OCI-LY1 (cell line): ENCODE measurements at regions not wholly inside any gene's neighbourhood (a gene's known extent, or its start where the extent isn't known, plus 50 kb on each side); places are given as distances from the start of the nearest gene placed in this dataset.

Experiments used
- H2AFZ ChIP-seq: fragments of 200-600 bp; sonication (generic), shearing (Covaris generic); 2 replicates; pipeline ENCODE4 v1.6.0; 2014; ENCODE audit warnings: antibody characterized with exemption, mild to moderate bottlenecking, low read length
- H3F3A ChIP-seq: fragments of 200-600 bp; sonication (generic), shearing (Covaris generic); 2 replicates; pipeline ENCODE4 v1.6.0; 2014; ENCODE audit warnings: mild to moderate bottlenecking, antibody characterized with exemption, low read length, moderate library complexity; ENCODE audit not compliant: insufficient read depth
- H3K27ac ChIP-seq: fragments of 200-600 bp; sonication (generic); 2 replicates; pipeline ENCODE4 v1.5.1; 2014; ENCODE audit warnings: low read length, mixed run types, mild to moderate bottlenecking, low read depth; ENCODE audit not compliant: poor library complexity, severe bottlenecking
- H3K27me3 ChIP-seq: fragments of 200-600 bp; sonication (generic); 2 replicates; pipeline ENCODE4 v1.6.0; 2014; ENCODE audit warnings: antibody characterized with exemption, mild to moderate bottlenecking, low read length, moderate library complexity; ENCODE audit not compliant: insufficient read depth
- H3K36me3 ChIP-seq: fragments of 200-600 bp; sonication (generic); 2 replicates; pipeline ENCODE4 v1.6.1; 2014; ENCODE audit warnings: mild to moderate bottlenecking, antibody characterized with exemption, low read length, moderate library complexity, mixed read lengths; ENCODE audit not compliant: insufficient read depth
- H3K4me1 ChIP-seq: fragments of 200-600 bp; sonication (generic); 2 replicates; pipeline ENCODE4 v1.5.1; 2014; ENCODE audit warnings: mild to moderate bottlenecking, low read length, moderate library complexity; ENCODE audit not compliant: insufficient read depth, severe bottlenecking
- H3K4me2 ChIP-seq: fragments of 200-600 bp; sonication (generic), shearing (Covaris generic); 2 replicates; pipeline ENCODE4 v1.6.1; 2014; ENCODE audit warnings: low read length
- H3K4me3 ChIP-seq: fragments of 200-600 bp; sonication (generic); 2 replicates; pipeline ENCODE4 v1.5.1; 2014; ENCODE audit warnings: low read length, low read depth, mild to moderate bottlenecking, mixed read lengths; ENCODE audit not compliant: poor library complexity, severe bottlenecking
- H3K79me2 ChIP-seq: fragments of 200-600 bp; shearing (Covaris generic); 2 replicates; pipeline ENCODE4 v1.6.1; 2016; ENCODE audit warnings: mixed run types, low read length, mixed read lengths; ENCODE audit not compliant: insufficient read depth
- H3K9ac ChIP-seq: fragments of 200-600 bp; sonication (generic), shearing (Covaris generic); 2 replicates; pipeline ENCODE4 v1.6.1; 2014; ENCODE audit warnings: mild to moderate bottlenecking, low read length, mixed read lengths
- H3K9me2 ChIP-seq: fragments of 200-600 bp; sonication (generic), shearing (Covaris generic); 2 replicates; pipeline ENCODE4 v1.6.1; 2014; ENCODE audit warnings: low read depth, mild to moderate bottlenecking, low read length, mixed read lengths
- H3K9me3 ChIP-seq: fragments of 200-600 bp; shearing (Covaris generic); 2 replicates; pipeline ENCODE4 v1.6.1; 2014; ENCODE audit warnings: low read length, mixed read lengths
- H4K20me1 ChIP-seq: fragments of 200-600 bp; sonication (generic), shearing (Covaris generic); 2 replicates; pipeline ENCODE4 v1.6.0; 2016; ENCODE audit warnings: mild to moderate bottlenecking, low read length; ENCODE audit not compliant: insufficient read depth
- CTCF ChIP-seq: fragments of 200-600 bp; sonication (generic), shearing (Covaris generic); IDR thresholded peaks from 2 replicates; pipeline ENCODE4 v1.5.1; 2017; ENCODE audit warnings: mild to moderate bottlenecking, antibody characterized with exemption, low read length, moderate library complexity, mixed read lengths
- EZH2 ChIP-seq: fragments of 200-600 bp; sonication (generic), shearing (Covaris generic); IDR thresholded peaks from 2 replicates; pipeline ENCODE4 v1.8.0; 2017; ENCODE audit warnings: borderline replicate concordance, mixed run types, mild to moderate bottlenecking, antibody characterized with exemption, low read length, moderate library complexity, mixed read lengths

DNA sequence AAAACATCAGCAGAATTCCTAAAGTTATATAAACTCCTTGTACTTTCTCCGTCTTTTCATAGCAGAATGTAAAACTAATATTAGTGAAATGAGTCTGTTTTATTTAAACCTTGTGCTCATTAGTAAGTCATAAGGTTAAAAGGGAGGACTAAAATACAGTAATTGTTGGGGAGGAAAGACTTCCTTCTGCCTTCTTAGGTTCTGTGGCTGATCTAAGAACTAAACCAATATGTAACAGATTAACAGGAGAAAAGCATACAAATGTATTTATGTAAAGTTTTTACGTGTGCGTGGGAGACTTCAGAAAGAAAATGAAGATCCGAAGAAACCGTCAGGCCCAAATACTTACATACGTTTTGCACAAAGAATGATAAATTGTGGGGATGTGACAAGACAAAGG, 286.6 kb upstream of the MAD2L1 start:
- Histone ChIP-seq H4K20me1 (no peaks in the 10 kb centered on the region), H3K79me2 (no peaks in the 10 kb centered on the region), H3K9ac (no peak overlapping the region), H2AFZ (no peak overlapping the region), H3K27ac (no peak overlapping the region), H3F3A (no peaks in the 10 kb centered on the region), H3K9me3 (no peaks in the 10 kb centered on the region), H3K4me2 (no peak overlapping the region), H3K9me2 (no peaks in the 10 kb centered on the region), H3K27me3 (no peaks in the 10 kb centered on the region), H3K4me3 (no peak overlapping the region), H3K4me1 (no peaks in the 10 kb centered on the region), H3K36me3 (no peaks in the 10 kb centered on the region)
- TF ChIP-seq EZH2: no peak
- TF ChIP-seq CTCF: no peak

GRCh38 chr4:120352739-120353138, 286.1 kb upstream of the MAD2L1 start:
- no peaks in the 10 kb centered on the region for H3K36me3 ChIP-seq
- H3K4me3 ChIP-seq: no peak overlapping the region
- no peak overlapping the region for H3K9ac ChIP-seq
- TF ChIP-seq EZH2 (no peak), CTCF (no peak)
- H2AFZ ChIP-seq: no peak overlapping the region
- H3K79me2 ChIP-seq: no peaks in the 10 kb centered on the region
- no peak overlapping the region for H3K27ac ChIP-seq
- no peaks in the 10 kb centered on the region for H4K20me1 ChIP-seq
- no peaks in the 10 kb centered on the region for H3K9me3 ChIP-seq
- no peaks in the 10 kb centered on the region for H3K9me2 ChIP-seq
- H3K4me2 ChIP-seq: no peak overlapping the region
- H3K27me3 ChIP-seq: no peaks in the 10 kb centered on the region
- no peaks in the 10 kb centered on the region for H3K4me1 ChIP-seq
- no peaks in the 10 kb centered on the region for H3F3A ChIP-seq

DNA sequence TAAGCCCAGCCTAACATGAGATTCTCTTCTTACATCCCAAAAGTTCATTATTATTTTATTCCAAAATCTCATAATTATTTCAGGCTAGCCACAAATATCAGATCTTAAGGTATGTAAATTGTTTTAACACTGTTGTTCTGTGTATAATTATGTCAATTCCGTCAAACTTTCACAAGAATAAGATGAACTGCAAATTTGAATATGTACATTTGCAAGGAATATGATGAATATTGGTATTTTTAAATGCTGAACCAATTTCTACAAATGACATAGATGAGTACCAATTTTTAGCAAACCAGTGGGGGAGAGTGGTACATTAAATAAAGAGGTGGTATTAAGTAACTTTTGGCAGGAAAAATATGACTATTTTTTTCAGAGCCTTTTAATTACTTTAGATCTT, 282.3 kb upstream of the MAD2L1 start:
- Histone ChIP-seq H3K4me2 (no peak overlapping the region), H4K20me1 (no peaks in the 10 kb centered on the region), H3K9ac (no peak overlapping the region), H3K79me2 (no peaks in the 10 kb centered on the region), H3K27me3 (no peaks in the 10 kb centered on the region), H3F3A (no peaks in the 10 kb centered on the region), H3K9me2 (no peaks in the 10 kb centered on the region), H3K36me3 (no peaks in the 10 kb centered on the region), H3K9me3 (no peaks in the 10 kb centered on the region), H3K27ac (no peak overlapping the region), H3K4me3 (no peak overlapping the region), H2AFZ (no peak overlapping the region), H3K4me1 (no peaks in the 10 kb centered on the region)
- TF ChIP-seq EZH2: no peak
- no peak for TF ChIP-seq CTCF
